OCI-LY7 (cell line): ENCODE measurements at regions not wholly inside any gene's neighbourhood (a gene's known extent, or its start where the extent isn't known, plus 50 kb on each side); places are given as distances from the start of the nearest gene placed in this dataset.
"Not testable (repeated sequence)": the region's sequence is repeated elsewhere in the genome, so short reads cannot be mapped to it uniquely, and the experiment has no call there.

Source experiments
- BruUV-seq: library from RNA; stranded (reverse); fragments of 400-500 nt; replicated peaks from 2 replicates; lab custom pipeline; 2021; lab: Mats Ljungman, UMichigan
- CTCF ChIA-PET: fragments of 300-600 bp; sonication (Branson Sonifier 250); formaldehyde crosslinking; loops from one replicate; lab custom pipeline; 2022; ENCODE audit warnings: antibody characterized with exemption; ENCODE audit not compliant: unreplicated experiment; lab: Charles Lee
- POLR2A ChIA-PET: fragments of 300-600 bp; sonication (Branson Sonifier 250); formaldehyde crosslinking; loops from one replicate; lab custom pipeline; 2022; ENCODE audit warnings: antibody characterized with exemption; lab: Charles Lee
- DNase-seq: peaks from one replicate; pipeline ENCODE4 v3.0.0-alpha.2; 2015; ENCODE audit warnings: low spot score
- H2AFZ ChIP-seq: fragments of 200-600 bp; sonication (generic), shearing (Covaris generic); 2 replicates; pipeline ENCODE4 v1.6.1; 2014; ENCODE audit warnings: mild to moderate bottlenecking, antibody characterized with exemption, low read length, moderate library complexity
- H3K27ac ChIP-seq: fragments of 200-600 bp; sonication (generic); 2 replicates; pipeline ENCODE4 v1.5.1; 2014; ENCODE audit warnings: mixed run types, low read depth, mild to moderate bottlenecking, moderate library complexity, low read length, inconsistent platforms; ENCODE audit not compliant: poor library complexity, severe bottlenecking
- H3K36me3 ChIP-seq: fragments of 200-600 bp; sonication (generic); 2 replicates; pipeline ENCODE4 v1.6.1; 2014; ENCODE audit warnings: mild to moderate bottlenecking, antibody characterized with exemption, low read length, moderate library complexity, mixed read lengths; ENCODE audit not compliant: insufficient read depth
- H3K4me1 ChIP-seq: fragments of 200-600 bp; sonication (generic); 2 replicates; pipeline ENCODE4 v1.5.1; 2014; ENCODE audit warnings: mild to moderate bottlenecking, low read length; ENCODE audit not compliant: insufficient read depth, poor library complexity, severe bottlenecking
- H3K4me2 ChIP-seq: fragments of 200-600 bp; sonication (generic); 2 replicates; pipeline ENCODE4 v1.6.1; 2014; ENCODE audit warnings: mild to moderate bottlenecking, low read length
- H3K4me3 ChIP-seq: fragments of 200-600 bp; sonication (generic); 2 replicates; pipeline ENCODE4 v1.5.1; 2014; ENCODE audit warnings: mild to moderate bottlenecking, low read depth, low read length; ENCODE audit not compliant: poor library complexity, severe bottlenecking
- H3K79me2 ChIP-seq: fragments of 200-600 bp; sonication (generic); 2 replicates; pipeline ENCODE4 v1.6.1; 2016; ENCODE audit warnings: low read depth, mild to moderate bottlenecking, low read length, moderate library complexity, mixed read lengths; ENCODE audit not compliant: insufficient read depth
- H3K9me2 ChIP-seq: fragments of 200-600 bp; sonication (generic); 2 replicates; pipeline ENCODE4 v1.6.1; 2016; ENCODE audit warnings: mild to moderate bottlenecking, low read length, mixed read lengths; ENCODE audit not compliant: insufficient read depth
- H3K9me3 ChIP-seq: fragments of 200-600 bp; sonication (generic); 2 replicates; pipeline ENCODE4 v1.6.1; 2014; ENCODE audit warnings: mild to moderate bottlenecking, mixed run types, low read length, mixed read lengths
- H4K20me1 ChIP-seq: fragments of 200-600 bp; sonication (generic); 2 replicates; pipeline ENCODE4 v1.6.1; 2014; ENCODE audit warnings: mild to moderate bottlenecking, antibody characterized with exemption, low read length, moderate library complexity, mixed read lengths; ENCODE audit not compliant: insufficient read depth
- EZH2phosphoT487 ChIP-seq: fragments of 200-600 bp; sonication (generic); IDR thresholded peaks from 2 replicates; pipeline ENCODE4 v1.6.1; 2018; ENCODE audit warnings: low read depth, borderline replicate concordance, mild to moderate bottlenecking, mixed run types, antibody characterized with exemption, low read length, moderate library complexity, mixed read lengths
- intact Hi-C: fragments of 100-400 bp; cut with micrococcal nuclease; formaldehyde crosslinking; loops from one replicate; pipeline ENCODE4 v1.10.0; 2022; ENCODE audit not compliant: unreplicated experiment
- TF ChIP-seq, protein P1 (sequence below): fragments of 200-600 bp; sonication (generic); conservative IDR thresholded peaks from 2 replicates; pipeline ENCODE4 v1.5.1; 2014; ENCODE audit warnings: mild to moderate bottlenecking, antibody characterized with exemption, low read length, moderate library complexity, mixed read lengths

DNA sequence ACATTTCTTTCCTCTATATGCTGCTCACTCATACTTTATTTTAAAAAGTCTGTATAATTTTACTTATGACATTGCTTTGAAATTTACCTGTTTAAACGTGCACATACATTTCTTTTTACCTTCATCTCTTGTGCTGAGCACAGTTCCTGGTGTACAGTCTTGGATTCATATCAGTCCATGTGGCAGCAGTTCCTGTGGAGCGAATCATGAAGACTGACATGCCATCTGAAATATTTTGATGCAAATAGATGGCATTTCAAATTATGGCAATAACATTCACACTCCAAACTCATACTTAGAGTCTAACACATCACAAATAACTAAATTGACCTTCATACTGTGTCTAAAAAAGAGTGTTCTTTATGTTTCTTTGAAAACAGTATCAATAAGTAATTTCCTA is 90.3 kb upstream of the CDH2 start:
- no peaks in the 10 kb centered on the region for H3K36me3 ChIP-seq
- DNase-seq, result no peak
- H3K9me2 ChIP-seq, result no peaks in the 10 kb centered on the region
- H3K27ac ChIP-seq, result no peak overlapping the region
- no peaks in the 10 kb centered on the region for H4K20me1 ChIP-seq
- no peak for TF ChIP-seq EZH2phosphoT487
- TF ChIP-seq, protein P1, sequence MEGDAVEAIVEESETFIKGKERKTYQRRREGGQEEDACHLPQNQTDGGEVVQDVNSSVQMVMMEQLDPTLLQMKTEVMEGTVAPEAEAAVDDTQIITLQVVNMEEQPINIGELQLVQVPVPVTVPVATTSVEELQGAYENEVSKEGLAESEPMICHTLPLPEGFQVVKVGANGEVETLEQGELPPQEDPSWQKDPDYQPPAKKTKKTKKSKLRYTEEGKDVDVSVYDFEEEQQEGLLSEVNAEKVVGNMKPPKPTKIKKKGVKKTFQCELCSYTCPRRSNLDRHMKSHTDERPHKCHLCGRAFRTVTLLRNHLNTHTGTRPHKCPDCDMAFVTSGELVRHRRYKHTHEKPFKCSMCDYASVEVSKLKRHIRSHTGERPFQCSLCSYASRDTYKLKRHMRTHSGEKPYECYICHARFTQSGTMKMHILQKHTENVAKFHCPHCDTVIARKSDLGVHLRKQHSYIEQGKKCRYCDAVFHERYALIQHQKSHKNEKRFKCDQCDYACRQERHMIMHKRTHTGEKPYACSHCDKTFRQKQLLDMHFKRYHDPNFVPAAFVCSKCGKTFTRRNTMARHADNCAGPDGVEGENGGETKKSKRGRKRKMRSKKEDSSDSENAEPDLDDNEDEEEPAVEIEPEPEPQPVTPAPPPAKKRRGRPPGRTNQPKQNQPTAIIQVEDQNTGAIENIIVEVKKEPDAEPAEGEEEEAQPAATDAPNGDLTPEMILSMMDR, result no peak
- no peak overlapping the region for H2AFZ ChIP-seq
- ChIA-PET CTCF (no interaction called here), POLR2A (no interaction called here)
- H3K79me2 ChIP-seq, result no peaks in the 10 kb centered on the region
- no peak overlapping the region for H3K4me3 ChIP-seq
- H3K9me3 ChIP-seq, result 0 out of 2 replicates have a peak, but pooled peaks cover 5% of the 10 kb centered on the region
- BruUV-seq, result no TSS peak
- intact Hi-C loops, result no loop called here
- no peak overlapping the region for H3K4me2 ChIP-seq
- H3K4me1 ChIP-seq, result no peaks in the 10 kb centered on the region

- no TSS peak for BruUV-seq
- no peak overlapping the region for H3K27ac ChIP-seq
- intact Hi-C loops, result no loop called here
- no peaks in the 10 kb centered on the region for H3K9me2 ChIP-seq
- ChIA-PET POLR2A (no interaction called here), CTCF (no interaction called here)
- no peak for TF ChIP-seq EZH2phosphoT487
- TF ChIP-seq, protein P1, result no peak
- DNase-seq, result no peak
- H3K36me3 ChIP-seq, result no peaks in the 10 kb centered on the region
- H3K9me3 ChIP-seq, result no peaks in the 10 kb centered on the region
- H4K20me1 ChIP-seq, result no peaks in the 10 kb centered on the region
- H2AFZ ChIP-seq, result no peak overlapping the region
- no peaks in the 10 kb centered on the region for H3K79me2 ChIP-seq
- H3K4me3 ChIP-seq, result no peak overlapping the region
- H3K4me2 ChIP-seq, result no peak overlapping the region
- no peaks in the 10 kb centered on the region for H3K4me1 ChIP-seq
Observed at GRCh38 chr18:28256166-28256565, 79.2 kb upstream of the CDH2 start.

DNA sequence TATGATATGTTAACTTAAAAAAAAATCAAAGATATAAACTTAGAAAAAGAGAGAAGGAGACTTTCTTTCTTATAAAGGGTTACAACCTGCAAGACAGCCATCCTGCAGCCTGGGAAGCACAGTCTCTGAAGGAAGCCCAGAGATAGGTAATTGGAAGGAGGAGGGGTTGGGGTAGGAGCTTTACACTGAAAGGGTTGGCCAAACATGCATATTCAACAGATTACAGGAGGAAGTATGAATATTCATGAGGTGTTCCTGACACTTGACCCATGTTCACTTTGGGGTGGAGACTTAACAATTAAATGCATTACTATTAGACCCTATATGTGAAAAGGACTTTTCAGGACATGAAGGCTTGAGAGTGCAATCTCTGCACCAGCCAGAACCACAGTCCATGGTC is 71.7 kb upstream of the CDH2 start:
- Histone ChIP-seq H3K79me2 (no peaks in the 10 kb centered on the region), H2AFZ (no peak overlapping the region), H3K9me3 (no peaks in the 10 kb centered on the region), H4K20me1 (no peaks in the 10 kb centered on the region), H3K4me3 (no peak overlapping the region), H3K36me3 (no peaks in the 10 kb centered on the region), H3K4me2 (no peak overlapping the region), H3K4me1 (no peaks in the 10 kb centered on the region), H3K9me2 (no peaks in the 10 kb centered on the region), H3K27ac (no peak overlapping the region)
- CTCF ChIA-PET, result no interaction called here
- BruUV-seq, result no TSS peak
- no peak for DNase-seq
- TF ChIP-seq, protein P1, result no peak
- no peak for TF ChIP-seq EZH2phosphoT487
- intact Hi-C loops, result no loop called here
- POLR2A ChIA-PET, result no interaction called here

DNA sequence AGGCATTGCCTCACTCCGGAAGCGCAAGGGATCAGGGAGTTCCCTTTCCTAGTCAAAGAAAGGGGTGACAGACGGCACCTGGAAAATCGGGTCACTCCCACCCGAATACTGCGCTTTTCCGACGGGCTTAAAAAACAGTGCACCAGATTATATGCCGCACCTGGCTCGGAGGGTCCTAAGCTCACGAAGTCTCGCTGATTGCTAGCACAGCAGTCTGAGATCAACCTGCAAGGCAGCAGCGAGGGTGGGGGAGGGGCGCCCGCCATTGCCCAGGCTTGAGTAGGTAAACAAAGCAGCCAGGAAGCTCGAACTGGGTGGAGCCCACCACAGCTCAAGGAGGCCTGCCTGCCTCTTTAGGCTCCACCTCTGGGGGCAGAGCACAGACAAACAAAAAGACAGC is 63.7 kb upstream of the CDH2 start:
- CTCF ChIA-PET, H3K4me2 ChIP-seq, BruUV-seq: not testable (repeated sequence)

More for the DNA sequence above, 63.7 kb upstream of the CDH2 start:
- H3K36me3 ChIP-seq, H4K20me1 ChIP-seq, DNase-seq, intact Hi-C loops, H2AFZ ChIP-seq, H3K4me3 ChIP-seq, H3K9me3 ChIP-seq, H3K9me2 ChIP-seq, H3K4me1 ChIP-seq, POLR2A ChIA-PET, H3K79me2 ChIP-seq, H3K27ac ChIP-seq: not testable (repeated sequence)
